ENCODE measurements at regions not wholly inside any gene's neighbourhood (a gene's known extent, or its start where the extent isn't known, plus 50 kb on each side); places are given as distances from the start of the nearest gene placed in this dataset.
"Not testable (repeated sequence)": the region's sequence is repeated elsewhere in the genome, so short reads cannot be mapped to it uniquely, and the experiment has no call there.

GRCh38 chr4:79723507-79723906 is 315.5 kb upstream of the GK2 start:
- no peak for TF ChIP-seq CTCF (IDR thresholded peaks at IDR 0.05; ENCODE audit: low read depth, low read length, missing control alignments)
- DNase-seq (ENCODE audit: low read depth) = no peak
- H3K4me3 ChIP-seq (ENCODE audit: low read depth, low read length) = no peak overlapping the region
- in situ Hi-C loops (cut with HindIII; ENCODE audit: low sequenced_read_pairs) = no loop called here

- no peak for DNase-seq (ENCODE audit: low read depth)
- in situ Hi-C loops (cut with HindIII; ENCODE audit: low sequenced_read_pairs) = no loop called here
- TF ChIP-seq CTCF (IDR thresholded peaks at IDR 0.05; ENCODE audit: low read depth, low read length, missing control alignments) = no peak
- no peak overlapping the region for H3K4me3 ChIP-seq (ENCODE audit: low read depth, low read length)
Measured at GRCh38 chr4:79700356-79700755, 292.3 kb upstream of the GK2 start.

- no peak for DNase-seq (ENCODE audit: low read depth)
- in situ Hi-C loops (cut with HindIII; ENCODE audit: low sequenced_read_pairs) = no loop called here
- no peak for TF ChIP-seq CTCF (IDR thresholded peaks at IDR 0.05; ENCODE audit: low read depth, low read length, missing control alignments)
- no peak overlapping the region for H3K4me3 ChIP-seq (ENCODE audit: low read depth, low read length)
Measured at GRCh38 chr4:79697444-79697843, 289.4 kb upstream of the GK2 start.

GRCh38 chr4:79696534-79696933 is 288.5 kb upstream of the GK2 start:
- H3K4me3 ChIP-seq (ENCODE audit: low read depth, low read length); in situ Hi-C loops (cut with HindIII; ENCODE audit: low sequenced_read_pairs); DNase-seq (ENCODE audit: low read depth): not testable (repeated sequence)

- TF ChIP-seq CTCF (IDR thresholded peaks at IDR 0.05; ENCODE audit: low read depth, low read length, missing control alignments) = no peak
- no peak overlapping the region for H3K4me3 ChIP-seq (ENCODE audit: low read depth, low read length)
- no peak for DNase-seq (ENCODE audit: low read depth)
- in situ Hi-C loops (cut with HindIII; ENCODE audit: low sequenced_read_pairs) = no loop called here
Measured at GRCh38 chr4:79695848-79696247, 287.8 kb upstream of the GK2 start.

GRCh38 chr4:79689740-79690139 is 281.7 kb upstream of the GK2 start:
- in situ Hi-C loops (cut with HindIII; ENCODE audit: low sequenced_read_pairs) = no loop called here
- DNase-seq (ENCODE audit: low read depth) = no peak
- TF ChIP-seq CTCF (IDR thresholded peaks at IDR 0.05; ENCODE audit: low read depth, low read length, missing control alignments) = no peak
- H3K4me3 ChIP-seq (ENCODE audit: low read depth, low read length) = no peak overlapping the region

- no peak overlapping the region for H3K4me3 ChIP-seq (ENCODE audit: low read depth, low read length)
- DNase-seq (ENCODE audit: low read depth) = no peak
- in situ Hi-C loops (cut with HindIII; ENCODE audit: low sequenced_read_pairs) = no loop called here
- no peak for TF ChIP-seq CTCF (IDR thresholded peaks at IDR 0.05; ENCODE audit: low read depth, low read length, missing control alignments)
Measured at GRCh38 chr4:79688691-79689090, 280.7 kb upstream of the GK2 start.

Data from astrocyte of the cerebellum (primary cell).